Skeletal muscle tissue (tissue), 3 donors: ENCODE measurements at regions not wholly inside any gene's neighbourhood (a gene's known extent, or its start where the extent isn't known, plus 50 kb on each side); places are given as distances from the start of the nearest gene placed in this dataset.

ENCODE experiments used
- H3K27ac ChIP-seq: one replicate; pipeline ENCODE4 v1.7.0; 2013; ENCODE audit warnings: mild to moderate bottlenecking, low read depth, low read length, inconsistent platforms
- H3K27me3 ChIP-seq, 3 donors: one replicate each; pipeline ENCODE4 v1.7.0; 2013; ENCODE audit warnings: low read length in 3 of 3; ENCODE audit not compliant: control insufficient read depth in 3 of 3, insufficient read depth in 3 of 3
- H3K36me3 ChIP-seq, 3 donors: one replicate each; pipeline ENCODE4 v1.7.0; 2013; ENCODE audit warnings: low read length in 3 of 3; ENCODE audit not compliant: control insufficient read depth in 3 of 3, insufficient read depth in 3 of 3
- H3K4me1 ChIP-seq, 3 donors: one replicate each; pipeline ENCODE4 v1.7.0; 2013; ENCODE audit warnings: low read length in 3 of 3, mild to moderate bottlenecking in 3 of 3; ENCODE audit not compliant: control insufficient read depth in 3 of 3, insufficient read depth in 3 of 3
- H3K4me3 ChIP-seq, 3 donors: one replicate each; pipeline ENCODE4 v1.7.0; 2013; ENCODE audit warnings: low read length in 3 of 3
- H3K9ac ChIP-seq, 3 donors: one replicate each; pipeline ENCODE4 v1.7.0; 2013; ENCODE audit warnings: low read length in 3 of 3, mild to moderate bottlenecking in 3 of 3, moderate library complexity in 2 of 3, low read depth in 1 of 3
- H3K9me3 ChIP-seq, 3 donors: one replicate each; pipeline ENCODE4 v1.7.0; 2013; ENCODE audit warnings: low read length in 3 of 3; ENCODE audit not compliant: control insufficient read depth in 3 of 3
- donor health status: Osteomylitis.

GRCh38 chr7:119344466-119344865 lies 928.5 kb upstream of the KCND2 start:
- Histone ChIP-seq H3K36me3 (no peaks in the 10 kb centered on the region), H3K9me3 (no peaks in the 10 kb centered on the region), H3K27me3 (no peaks in the 10 kb centered on the region), H3K27ac (no peak overlapping the region), H3K4me3 (no peak overlapping the region), H3K9ac (no peak overlapping the region), H3K4me1 (no peaks in the 10 kb centered on the region)

GRCh38 chr7:119348491-119348890 lies 924.5 kb upstream of the KCND2 start:
- H3K27me3 ChIP-seq: no peaks in the 10 kb centered on the region
- no peaks in the 10 kb centered on the region for H3K36me3 ChIP-seq
- H3K27ac ChIP-seq: no peak overlapping the region
- H3K9ac ChIP-seq: no peak overlapping the region
- H3K4me3 ChIP-seq: no peak overlapping the region
- H3K4me1 ChIP-seq: no peaks in the 10 kb centered on the region
- H3K9me3 ChIP-seq: no peaks in the 10 kb centered on the region

GRCh38 chr7:119350334-119350733 lies 922.6 kb upstream of the KCND2 start:
- H3K27me3 ChIP-seq: no peaks in the 10 kb centered on the region
- no peaks in the 10 kb centered on the region for H3K36me3 ChIP-seq
- no peak overlapping the region for H3K9ac ChIP-seq
- H3K4me1 ChIP-seq: no peaks in the 10 kb centered on the region
- H3K27ac ChIP-seq: no peak overlapping the region
- H3K4me3 ChIP-seq: no peak overlapping the region
- H3K9me3 ChIP-seq: no peaks in the 10 kb centered on the region

GRCh38 chr7:119351320-119351719 lies 921.7 kb upstream of the KCND2 start:
- Histone ChIP-seq H3K4me3 (no peak overlapping the region), H3K27ac (no peak overlapping the region), H3K27me3 (no peaks in the 10 kb centered on the region), H3K9me3 (no peaks in the 10 kb centered on the region), H3K4me1 (no peaks in the 10 kb centered on the region), H3K36me3 (no peaks in the 10 kb centered on the region), H3K9ac (no peak overlapping the region)

GRCh38 chr7:119374436-119374835 lies 898.5 kb upstream of the KCND2 start:
- no peaks in the 10 kb centered on the region for H3K36me3 ChIP-seq
- H3K9me3 ChIP-seq: no peaks in the 10 kb centered on the region
- no peaks in the 10 kb centered on the region for H3K27me3 ChIP-seq
- no peak overlapping the region for H3K9ac ChIP-seq
- H3K4me3 ChIP-seq: no peak overlapping the region
- H3K27ac ChIP-seq: no peak overlapping the region
- H3K4me1 ChIP-seq: no peaks in the 10 kb centered on the region

GRCh38 chr7:119377861-119378260 lies 895.1 kb upstream of the KCND2 start:
- Histone ChIP-seq H3K4me3 (no peak overlapping the region), H3K36me3 (no peaks in the 10 kb centered on the region), H3K27me3 (no peaks in the 10 kb centered on the region), H3K9ac (no peak overlapping the region), H3K4me1 (no peaks in the 10 kb centered on the region), H3K9me3 (no peaks in the 10 kb centered on the region), H3K27ac (no peak overlapping the region)

- no peak overlapping the region for H3K27ac ChIP-seq
- no peak overlapping the region for H3K9ac ChIP-seq
- no peak overlapping the region for H3K4me3 ChIP-seq
- no peaks in the 10 kb centered on the region for H3K36me3 ChIP-seq
- no peaks in the 10 kb centered on the region for H3K9me3 ChIP-seq
- no peaks in the 10 kb centered on the region for H3K27me3 ChIP-seq
- no peaks in the 10 kb centered on the region for H3K4me1 ChIP-seq
These were observed 890.2 kb upstream of the KCND2 start for GRCh38 chr7:119382726-119383125.

- Histone ChIP-seq H3K36me3 (no peaks in the 10 kb centered on the region), H3K27me3 (no peaks in the 10 kb centered on the region), H3K4me1 (no peaks in the 10 kb centered on the region), H3K9ac (no peak overlapping the region), H3K4me3 (no peak overlapping the region), H3K9me3 (no peaks in the 10 kb centered on the region), H3K27ac (no peak overlapping the region)
These were observed 878.0 kb upstream of the KCND2 start for GRCh38 chr7:119395024-119395423.

GRCh38 chr7:119397156-119397555 lies 875.8 kb upstream of the KCND2 start:
- Histone ChIP-seq H3K27ac (no peak overlapping the region), H3K36me3 (no peaks in the 10 kb centered on the region), H3K9me3 (no peaks in the 10 kb centered on the region), H3K9ac (no peak overlapping the region), H3K4me1 (no peaks in the 10 kb centered on the region), H3K4me3 (no peak overlapping the region), H3K27me3 (no peaks in the 10 kb centered on the region)

GRCh38 chr7:119408596-119408995 lies 864.4 kb upstream of the KCND2 start:
- H3K4me1 ChIP-seq: no peaks in the 10 kb centered on the region
- no peaks in the 10 kb centered on the region for H3K36me3 ChIP-seq
- no peak overlapping the region for H3K4me3 ChIP-seq
- H3K9ac ChIP-seq: no peak overlapping the region
- no peaks in the 10 kb centered on the region for H3K27me3 ChIP-seq
- H3K27ac ChIP-seq: no peak overlapping the region
- H3K9me3 ChIP-seq: no peaks in the 10 kb centered on the region

- Histone ChIP-seq H3K9ac (no peak overlapping the region), H3K4me3 (no peak overlapping the region), H3K9me3 (no peaks in the 10 kb centered on the region), H3K36me3 (no peaks in the 10 kb centered on the region), H3K4me1 (no peaks in the 10 kb centered on the region), H3K27ac (no peak overlapping the region), H3K27me3 (no peaks in the 10 kb centered on the region)
These were observed 859.6 kb upstream of the KCND2 start for GRCh38 chr7:119413314-119413805.
